NCI-H1930 (cell line): ENCODE measurements at regions not wholly inside any gene's neighbourhood (a gene's known extent, or its start where the extent isn't known, plus 50 kb on each side); places are given as distances from the start of the nearest gene placed in this dataset.

Experiments
- DNase-seq, 2 experiments: peaks; one replicate each; lab custom pipeline; 2025; lab: John Stamatoyannopoulos, UW

- no peak for DNase-seq
These were observed 257.4 kb upstream of the ADAMTS9 start for GRCh38 chr3:64945171-64945729.

- DNase-seq = no peak
These were observed 256.1 kb upstream of the ADAMTS9 start for GRCh38 chr3:64943866-64944265.

GRCh38 chr3:64940596-64941348, 253.0 kb upstream of the ADAMTS9 start:
- DNase-seq = no peak

GRCh38 chr3:64939747-64940450, 252.1 kb upstream of the ADAMTS9 start:
- DNase-seq = no peak

GRCh38 chr3:64939309-64939708, 251.5 kb upstream of the ADAMTS9 start:
- no peak for DNase-seq

- DNase-seq = no peak
These were observed 248.8 kb upstream of the ADAMTS9 start for GRCh38 chr3:64936556-64936955.

- no peak for DNase-seq
These were observed 248.2 kb upstream of the ADAMTS9 start for GRCh38 chr3:64935971-64936370.

- no peak for DNase-seq
These were observed 245.0 kb upstream of the ADAMTS9 start for GRCh38 chr3:64932666-64933342.

- no peak for DNase-seq
These were observed 244.3 kb upstream of the ADAMTS9 start for GRCh38 chr3:64932016-64932518.

GRCh38 chr3:64930891-64931290, 243.1 kb upstream of the ADAMTS9 start:
- DNase-seq = no peak

- no peak for DNase-seq
These were observed 240.9 kb upstream of the ADAMTS9 start for GRCh38 chr3:64928683-64929082.

GRCh38 chr3:64927689-64928088, 239.9 kb upstream of the ADAMTS9 start:
- no peak for DNase-seq

- DNase-seq = no peak
These were observed 237.8 kb upstream of the ADAMTS9 start for GRCh38 chr3:64925575-64925974.

GRCh38 chr3:64924961-64925360, 237.2 kb upstream of the ADAMTS9 start:
- no peak for DNase-seq

- DNase-seq = no peak
These were observed 234.4 kb upstream of the ADAMTS9 start for GRCh38 chr3:64922213-64922612.

GRCh38 chr3:64921281-64922065, 233.7 kb upstream of the ADAMTS9 start:
- no peak for DNase-seq

GRCh38 chr3:64919934-64920333, 232.1 kb upstream of the ADAMTS9 start:
- DNase-seq = no peak

GRCh38 chr3:64918989-64919388, 231.2 kb upstream of the ADAMTS9 start:
- no peak for DNase-seq

- no peak for DNase-seq
These were observed 230.2 kb upstream of the ADAMTS9 start for GRCh38 chr3:64917914-64918453.

GRCh38 chr3:64916937-64917336, 229.1 kb upstream of the ADAMTS9 start:
- no peak for DNase-seq

GRCh38 chr3:64916192-64916798, 228.5 kb upstream of the ADAMTS9 start:
- no peak for DNase-seq
